ENCODE measurements at regions not wholly inside any gene's neighbourhood (a gene's known extent, or its start where the extent isn't known, plus 50 kb on each side); places are given as distances from the start of the nearest gene placed in this dataset.

GRCh38 chr5:116746668-116747067 lies 172.0 kb upstream of the SEMA6A start:
- DNase-seq (ENCODE audit: low read depth), result no peak
- TF ChIP-seq, protein P1, sequence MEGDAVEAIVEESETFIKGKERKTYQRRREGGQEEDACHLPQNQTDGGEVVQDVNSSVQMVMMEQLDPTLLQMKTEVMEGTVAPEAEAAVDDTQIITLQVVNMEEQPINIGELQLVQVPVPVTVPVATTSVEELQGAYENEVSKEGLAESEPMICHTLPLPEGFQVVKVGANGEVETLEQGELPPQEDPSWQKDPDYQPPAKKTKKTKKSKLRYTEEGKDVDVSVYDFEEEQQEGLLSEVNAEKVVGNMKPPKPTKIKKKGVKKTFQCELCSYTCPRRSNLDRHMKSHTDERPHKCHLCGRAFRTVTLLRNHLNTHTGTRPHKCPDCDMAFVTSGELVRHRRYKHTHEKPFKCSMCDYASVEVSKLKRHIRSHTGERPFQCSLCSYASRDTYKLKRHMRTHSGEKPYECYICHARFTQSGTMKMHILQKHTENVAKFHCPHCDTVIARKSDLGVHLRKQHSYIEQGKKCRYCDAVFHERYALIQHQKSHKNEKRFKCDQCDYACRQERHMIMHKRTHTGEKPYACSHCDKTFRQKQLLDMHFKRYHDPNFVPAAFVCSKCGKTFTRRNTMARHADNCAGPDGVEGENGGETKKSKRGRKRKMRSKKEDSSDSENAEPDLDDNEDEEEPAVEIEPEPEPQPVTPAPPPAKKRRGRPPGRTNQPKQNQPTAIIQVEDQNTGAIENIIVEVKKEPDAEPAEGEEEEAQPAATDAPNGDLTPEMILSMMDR (IDR thresholded peaks at IDR 0.05; ENCODE audit: low read depth, low read length, missing control alignments), result no peak
- H3K4me3 ChIP-seq (ENCODE audit: low read depth, low read length), result no peak overlapping the region
- in situ Hi-C loops (cut with HindIII; ENCODE audit: low sequenced_read_pairs), result no loop called here

DNA sequence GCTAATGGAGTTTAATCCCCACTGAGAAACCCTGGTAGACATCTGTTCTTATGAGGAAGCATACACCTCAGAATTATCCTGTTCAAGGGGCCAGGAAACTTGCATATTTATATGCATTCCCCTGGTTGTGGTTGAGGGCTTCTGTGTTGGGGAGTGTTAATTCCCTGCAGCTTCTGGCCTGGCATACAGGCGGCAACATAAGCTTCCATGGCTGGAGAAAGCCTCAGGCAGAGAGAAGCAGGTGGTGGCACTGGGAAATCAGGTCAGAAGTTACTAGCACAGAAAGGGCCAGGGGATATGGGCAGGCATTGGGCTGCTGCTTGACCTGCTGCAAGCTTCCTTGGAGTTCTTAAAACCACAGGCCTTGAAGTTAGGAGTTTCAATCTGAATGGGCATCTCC lies 166.1 kb upstream of the SEMA6A start:
- no peak for DNase-seq (ENCODE audit: low read depth)
- H3K4me3 ChIP-seq (ENCODE audit: low read depth, low read length), result no peak overlapping the region
- TF ChIP-seq, protein P1 (IDR thresholded peaks at IDR 0.05; ENCODE audit: low read depth, low read length, missing control alignments), result no peak
- in situ Hi-C loops (cut with HindIII; ENCODE audit: low sequenced_read_pairs), result no loop called here

GRCh38 chr5:116739571-116739970 lies 164.9 kb upstream of the SEMA6A start:
- in situ Hi-C loops (cut with HindIII; ENCODE audit: low sequenced_read_pairs), result no loop called here
- TF ChIP-seq, protein P1 (IDR thresholded peaks at IDR 0.05; ENCODE audit: low read depth, low read length, missing control alignments), result no peak
- no peak overlapping the region for H3K4me3 ChIP-seq (ENCODE audit: low read depth, low read length)
- DNase-seq (ENCODE audit: low read depth), result no peak

- in situ Hi-C loops (cut with HindIII; ENCODE audit: low sequenced_read_pairs), result no loop called here
- peak; percentile 47 for DNase-seq (ENCODE audit: low read depth)
- TF ChIP-seq, protein P1 (IDR thresholded peaks at IDR 0.05; ENCODE audit: low read depth, low read length, missing control alignments), result no peak
- no peak overlapping the region for H3K4me3 ChIP-seq (ENCODE audit: low read depth, low read length)
Measured at GRCh38 chr5:116738615-116739261, 164.1 kb upstream of the SEMA6A start.

DNA sequence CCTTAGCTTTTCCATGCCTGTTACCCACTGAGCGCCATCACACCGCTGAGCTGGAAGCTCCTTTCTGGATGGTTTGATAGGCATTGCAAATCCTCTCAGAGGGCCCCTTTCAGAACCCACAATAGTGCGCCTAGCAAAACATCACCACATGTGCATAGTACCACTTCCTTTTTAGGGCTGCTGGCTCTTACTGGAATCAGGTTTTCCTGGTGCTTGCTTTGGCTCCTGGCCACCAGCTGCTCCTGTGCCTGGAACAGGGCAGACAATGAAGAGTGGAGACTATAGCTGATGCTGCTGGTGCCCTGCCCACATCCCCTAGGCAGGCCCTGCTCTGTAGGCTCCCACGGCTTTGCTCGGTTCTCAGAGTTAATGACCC lies 163.6 kb upstream of the SEMA6A start:
- TF ChIP-seq, protein P1 (IDR thresholded peaks at IDR 0.05; ENCODE audit: low read depth, low read length, missing control alignments), result no peak
- in situ Hi-C loops (cut with HindIII; ENCODE audit: low sequenced_read_pairs), result no loop called here
- DNase-seq (ENCODE audit: low read depth), result peak; percentile 20
- H3K4me3 ChIP-seq (ENCODE audit: low read depth, low read length), result no peak overlapping the region

DNA sequence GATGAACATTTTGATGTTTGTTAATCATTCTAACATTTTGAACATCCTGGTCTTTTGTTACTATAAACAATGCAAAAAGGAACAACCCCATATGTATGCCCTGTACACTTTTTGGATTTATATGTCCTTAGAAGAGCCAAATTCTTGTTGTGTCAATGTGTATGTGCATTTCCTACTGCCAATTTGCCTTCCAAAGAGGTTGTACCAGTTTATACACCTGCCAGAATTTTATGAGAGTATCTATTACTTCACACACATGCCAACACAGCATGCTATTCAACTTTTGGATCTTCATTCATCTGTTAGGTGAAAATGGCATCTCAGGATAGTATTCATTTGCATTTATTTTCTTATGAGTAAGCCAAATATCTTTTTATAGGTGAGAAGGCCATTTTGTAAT lies 162.0 kb upstream of the SEMA6A start:
- no peak overlapping the region for H3K4me3 ChIP-seq (ENCODE audit: low read depth, low read length)
- in situ Hi-C loops (cut with HindIII; ENCODE audit: low sequenced_read_pairs), result no loop called here
- TF ChIP-seq, protein P1 (IDR thresholded peaks at IDR 0.05; ENCODE audit: low read depth, low read length, missing control alignments), result no peak
- DNase-seq (ENCODE audit: low read depth), result no peak
